DND-41 (cell line): ENCODE measurements at regions not wholly inside any gene's neighbourhood (a gene's known extent, or its start where the extent isn't known, plus 50 kb on each side); places are given as distances from the start of the nearest gene placed in this dataset.

Experiments
- CTCF ChIP-seq: IDR thresholded peaks from 2 replicates; pipeline ENCODE4 v1.5.1; 2012; ENCODE audit warnings: borderline replicate concordance, low read length, moderate library complexity, mild to moderate bottlenecking; ENCODE audit not compliant: poor library complexity, severe bottlenecking; ENCODE audit errors: extremely low read depth
- EZH2 ChIP-seq: IDR thresholded peaks from 3 replicates; pipeline ENCODE4 v1.6.1; 2012; ENCODE audit warnings: borderline replicate concordance, low read depth, mild to moderate bottlenecking, moderate library complexity, low read length, inconsistent platforms; ENCODE audit not compliant: severe bottlenecking

- TF ChIP-seq CTCF: no peak
- TF ChIP-seq EZH2: no peak
Observed at GRCh38 chr5:103901885-103902284, 339.3 kb upstream of the NUDT12 start.
